HG03045 (cell line): ENCODE measurements at regions not wholly inside any gene's neighbourhood (a gene's known extent, or its start where the extent isn't known, plus 50 kb on each side); places are given as distances from the start of the nearest gene placed in this dataset.

Experiments used
- ATAC-seq: cut with Tn5 transposase; IDR thresholded peaks from one replicate; pipeline ENCODE4 v1.9.1; 2021; ENCODE audit warnings: mild to moderate bottlenecking, moderate library complexity; ENCODE audit not compliant: unreplicated experiment

DNA sequence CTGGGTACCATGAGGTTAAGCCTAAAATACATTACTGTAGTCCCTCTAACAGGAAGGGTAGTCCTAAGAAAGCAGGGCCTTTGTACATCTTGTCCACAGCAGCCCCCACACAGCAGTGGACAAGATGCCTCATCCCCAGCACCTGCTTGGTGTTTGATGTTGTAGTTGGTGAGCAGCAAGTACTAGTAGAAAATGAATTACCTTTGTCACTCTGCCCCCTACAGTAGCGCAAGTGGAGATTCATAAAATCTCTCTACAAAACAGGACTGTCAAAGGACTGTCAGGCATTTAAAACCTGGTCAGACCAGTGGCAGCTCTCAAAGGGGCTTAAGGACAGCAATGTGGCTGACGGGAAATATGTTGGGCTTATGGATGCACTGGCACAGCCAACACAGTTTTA lies 122.5 kb downstream of the TMEM174 start:
- no peak for ATAC-seq

DNA sequence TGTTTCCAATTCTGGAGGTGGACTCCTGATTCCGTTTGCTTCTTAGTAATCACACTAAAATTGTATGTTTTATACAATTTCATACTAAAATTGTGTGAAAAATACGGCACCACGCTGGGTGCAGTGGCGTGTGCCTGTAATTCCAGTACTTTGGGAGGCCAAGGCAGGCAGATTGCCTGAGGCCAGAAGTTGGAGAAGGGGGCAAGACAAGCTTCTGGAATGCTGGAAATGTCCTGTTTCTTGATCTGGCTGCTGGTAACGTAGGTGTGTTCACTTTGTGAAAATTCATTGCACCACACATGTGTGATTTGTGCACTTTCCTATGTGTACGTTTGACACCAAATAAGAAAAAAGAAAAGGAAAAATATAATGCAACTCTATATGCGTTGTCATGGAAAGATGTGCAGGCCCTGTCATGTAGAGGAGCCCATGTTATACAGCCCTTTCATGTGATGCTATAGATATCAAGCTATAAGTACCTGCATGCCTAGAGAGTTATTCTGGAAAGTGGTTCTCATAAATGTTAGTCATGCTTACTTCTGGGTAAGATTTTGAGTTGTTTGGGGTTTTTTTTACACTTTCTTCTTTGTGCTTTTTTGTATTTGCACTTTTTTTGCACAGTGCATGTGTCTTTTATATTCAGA lies 119.9 kb downstream of the TMEM174 start:
- ATAC-seq: no peak

DNA sequence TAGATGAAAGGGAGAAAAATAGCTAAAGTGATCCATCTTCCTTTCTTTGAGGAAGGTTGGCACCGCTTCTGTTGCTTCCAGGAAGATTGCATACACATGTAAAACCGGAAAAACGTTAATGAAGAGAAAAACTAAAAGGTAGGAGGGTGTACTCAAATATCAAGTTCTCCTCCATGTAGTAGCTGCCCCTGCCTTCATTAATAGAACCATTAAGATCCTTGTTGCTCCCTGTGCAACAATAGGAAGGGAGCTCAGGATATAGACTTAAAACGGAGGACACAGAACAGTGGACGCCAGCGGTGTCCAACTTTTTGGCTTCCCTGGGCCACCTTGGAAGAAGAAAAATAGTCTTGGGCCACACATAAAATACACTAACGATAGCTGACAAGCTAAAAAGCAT lies 118.9 kb downstream of the TMEM174 start:
- ATAC-seq: no peak

DNA sequence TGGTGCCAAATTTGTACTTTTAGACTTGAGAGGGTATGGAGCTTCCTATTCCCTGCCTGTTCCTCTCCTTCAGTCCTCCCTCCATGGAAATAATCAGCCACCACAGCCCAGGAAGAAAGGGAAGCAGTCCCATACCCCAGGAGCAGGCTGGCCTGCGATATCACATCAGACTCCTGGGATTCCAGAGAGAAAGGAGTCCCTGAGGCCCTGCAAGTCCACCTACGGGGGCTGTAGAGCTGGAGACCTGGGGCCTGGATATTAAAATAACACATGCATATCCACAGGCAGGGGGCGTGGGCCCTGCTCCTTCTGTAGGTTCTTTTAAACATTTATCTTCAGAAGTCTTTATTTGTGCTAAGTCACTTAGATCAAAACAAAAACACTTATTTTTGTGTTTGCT lies 117.2 kb downstream of the TMEM174 start:
- no peak for ATAC-seq

GRCh38 chr5:73288803-73289720 lies 116.1 kb downstream of the TMEM174 start:
- ATAC-seq: no peak

GRCh38 chr5:73286896-73287295 lies 113.9 kb downstream of the TMEM174 start:
- no peak for ATAC-seq

DNA sequence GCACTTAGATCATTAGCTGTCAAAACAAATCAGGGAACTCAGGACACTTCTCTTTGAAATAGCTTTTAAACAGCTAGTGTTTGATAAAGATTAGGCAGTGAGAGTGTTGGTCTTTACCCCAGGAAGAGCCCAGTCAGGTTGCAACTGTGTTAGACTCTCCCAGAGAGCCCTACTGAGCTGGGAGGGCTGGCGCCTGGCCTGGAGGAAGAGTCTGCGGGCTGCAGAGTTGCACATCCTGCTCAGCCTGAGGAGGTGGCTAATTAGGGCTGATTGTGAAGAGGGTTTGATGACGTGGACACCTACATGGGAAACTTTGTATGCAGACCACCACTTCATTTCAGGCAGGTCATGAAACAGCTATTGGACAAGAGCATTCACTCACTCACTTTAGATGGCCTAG lies 112.0 kb downstream of the TMEM174 start:
- ATAC-seq: no peak

DNA sequence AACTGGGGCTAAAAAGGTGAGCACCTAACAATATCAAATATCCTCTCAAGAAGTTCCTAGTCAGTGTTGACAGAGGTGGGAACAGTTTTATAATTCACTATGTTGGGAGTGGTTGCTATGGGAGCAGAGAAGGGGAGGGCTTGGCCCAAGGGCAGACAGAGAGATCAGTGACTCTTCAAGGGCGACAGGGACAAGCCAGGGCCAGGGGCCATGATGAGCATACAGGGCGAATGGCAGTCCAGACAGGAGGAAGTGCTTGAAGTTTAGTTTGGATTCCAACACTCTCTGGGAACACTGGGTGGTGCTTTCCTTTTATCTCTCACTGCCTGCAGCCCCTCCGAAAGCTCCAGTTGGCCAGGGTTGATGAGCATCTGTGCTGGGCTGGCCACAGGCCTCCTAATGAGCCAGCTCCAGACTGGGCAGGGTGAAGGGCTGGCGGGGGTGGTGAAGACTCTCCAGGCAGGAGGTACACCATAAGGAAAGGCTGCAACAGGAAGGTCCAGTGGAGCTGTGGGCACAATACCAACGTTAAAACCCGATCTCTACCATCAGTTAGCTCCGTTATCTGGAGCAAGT lies 111.3 kb downstream of the TMEM174 start:
- ATAC-seq: no peak

- ATAC-seq: no peak
Observed at GRCh38 chr5:73282923-73283322, 109.9 kb downstream of the TMEM174 start.

- ATAC-seq: no peak
Observed at GRCh38 chr5:73282383-73282782, 109.4 kb downstream of the TMEM174 start.

- ATAC-seq: no peak
Observed at GRCh38 chr5:73280821-73281746, 108.1 kb downstream of the TMEM174 start.

- ATAC-seq: no peak
Observed at GRCh38 chr5:73280386-73280785, 107.4 kb downstream of the TMEM174 start.

- no peak for ATAC-seq
Observed at GRCh38 chr5:73279805-73280204, 106.8 kb downstream of the TMEM174 start.

GRCh38 chr5:73278693-73279092 lies 105.7 kb downstream of the TMEM174 start:
- ATAC-seq: no peak

GRCh38 chr5:73274881-73275663 lies 102.1 kb downstream of the TMEM174 start:
- no peak for ATAC-seq

GRCh38 chr5:73274121-73274520 lies 101.1 kb downstream of the TMEM174 start:
- no peak for ATAC-seq

GRCh38 chr5:73273379-73274050 lies 100.5 kb downstream of the TMEM174 start:
- ATAC-seq: no peak

DNA sequence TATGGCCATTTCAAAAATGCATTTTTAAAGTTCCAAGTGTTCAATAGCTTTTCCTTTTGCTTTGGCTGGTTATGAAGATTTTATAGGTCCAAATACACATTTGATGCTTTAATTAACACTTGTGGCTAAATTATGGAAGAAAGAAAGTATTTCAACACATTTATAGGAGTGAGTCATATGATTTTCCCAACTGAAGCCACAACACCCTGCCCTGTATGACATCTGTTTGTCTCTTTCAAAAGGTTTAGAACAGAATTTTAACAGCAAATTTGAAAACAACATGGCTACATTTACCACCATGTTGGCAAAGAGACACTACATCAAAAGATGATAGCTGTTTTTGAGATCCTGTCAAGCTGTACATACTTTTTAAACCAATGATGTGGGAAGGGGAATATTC lies 99.4 kb downstream of the TMEM174 start:
- ATAC-seq: no peak

DNA sequence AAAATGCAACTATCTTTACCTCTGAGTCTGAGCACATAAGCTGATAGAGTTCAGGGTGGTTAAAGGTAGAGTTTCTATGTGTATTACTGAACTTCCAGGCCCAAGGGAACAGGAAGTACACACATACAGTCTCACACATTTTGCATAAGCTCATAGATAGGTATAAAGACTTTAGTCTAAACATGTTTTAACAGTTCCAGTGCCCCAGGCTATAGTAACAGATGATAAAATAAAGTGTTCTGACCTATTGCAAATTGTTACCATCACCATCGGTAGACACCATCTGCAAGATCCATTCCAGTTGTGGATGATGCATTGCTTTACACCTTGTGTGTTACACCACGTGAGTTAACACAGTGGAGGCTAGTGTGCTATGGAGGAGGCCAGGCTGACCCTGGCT lies 95.8 kb downstream of the TMEM174 start:
- no peak for ATAC-seq
